ENCODE measurements at regions not wholly inside any gene's neighbourhood (a gene's known extent, or its start where the extent isn't known, plus 50 kb on each side); places are given as distances from the start of the nearest gene placed in this dataset.

DNA sequence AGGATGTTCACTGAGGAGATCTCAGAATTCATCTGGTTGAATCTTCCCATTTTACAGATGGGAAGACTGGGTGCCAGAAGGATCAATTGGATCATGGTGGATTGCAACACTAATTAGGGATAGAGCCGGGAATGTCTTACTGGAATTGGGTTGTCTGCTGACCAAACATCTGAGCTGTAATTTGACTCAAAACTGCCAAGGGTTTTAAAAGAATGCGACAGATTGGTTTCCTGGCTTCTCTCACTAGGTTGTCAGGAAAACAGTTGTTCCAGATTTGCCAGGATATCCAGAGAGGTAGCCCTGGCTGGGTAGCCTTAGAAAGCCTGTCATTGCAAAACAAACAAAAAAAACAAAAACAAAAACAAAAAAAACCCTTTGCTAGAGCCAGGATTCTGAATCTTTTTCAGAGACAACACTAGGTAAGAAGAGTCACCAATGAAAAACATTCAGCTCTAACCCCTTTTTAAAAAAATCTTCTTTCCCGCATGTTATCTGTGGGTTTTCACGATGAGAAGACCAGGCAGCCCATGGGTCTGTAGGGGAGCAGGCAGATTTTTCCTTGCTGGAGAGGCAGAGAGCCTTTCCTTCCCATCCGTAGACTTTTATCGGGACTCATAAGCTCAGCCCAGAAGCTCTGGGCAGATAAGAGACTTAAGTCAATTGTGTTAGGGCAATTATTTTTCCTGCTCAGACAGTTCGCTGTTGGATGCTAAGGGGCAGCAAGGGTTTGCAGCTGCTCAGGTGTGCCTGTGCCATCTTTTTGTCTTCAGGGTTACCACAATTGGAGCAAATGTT lies 418.9 kb downstream of the PRDM2 start:
- TF ChIP-seq, protein P1, sequence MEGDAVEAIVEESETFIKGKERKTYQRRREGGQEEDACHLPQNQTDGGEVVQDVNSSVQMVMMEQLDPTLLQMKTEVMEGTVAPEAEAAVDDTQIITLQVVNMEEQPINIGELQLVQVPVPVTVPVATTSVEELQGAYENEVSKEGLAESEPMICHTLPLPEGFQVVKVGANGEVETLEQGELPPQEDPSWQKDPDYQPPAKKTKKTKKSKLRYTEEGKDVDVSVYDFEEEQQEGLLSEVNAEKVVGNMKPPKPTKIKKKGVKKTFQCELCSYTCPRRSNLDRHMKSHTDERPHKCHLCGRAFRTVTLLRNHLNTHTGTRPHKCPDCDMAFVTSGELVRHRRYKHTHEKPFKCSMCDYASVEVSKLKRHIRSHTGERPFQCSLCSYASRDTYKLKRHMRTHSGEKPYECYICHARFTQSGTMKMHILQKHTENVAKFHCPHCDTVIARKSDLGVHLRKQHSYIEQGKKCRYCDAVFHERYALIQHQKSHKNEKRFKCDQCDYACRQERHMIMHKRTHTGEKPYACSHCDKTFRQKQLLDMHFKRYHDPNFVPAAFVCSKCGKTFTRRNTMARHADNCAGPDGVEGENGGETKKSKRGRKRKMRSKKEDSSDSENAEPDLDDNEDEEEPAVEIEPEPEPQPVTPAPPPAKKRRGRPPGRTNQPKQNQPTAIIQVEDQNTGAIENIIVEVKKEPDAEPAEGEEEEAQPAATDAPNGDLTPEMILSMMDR (IDR thresholded peaks at IDR 0.05) = no peak
- no peak for TF ChIP-seq NFE2L2 (conservative IDR thresholded peaks at IDR 0.05; ENCODE audit: low read length)
- no peak for TF ChIP-seq POLR2A (IDR thresholded peaks at IDR 0.05; ENCODE audit: low read length)
- TF ChIP-seq, protein P2, sequence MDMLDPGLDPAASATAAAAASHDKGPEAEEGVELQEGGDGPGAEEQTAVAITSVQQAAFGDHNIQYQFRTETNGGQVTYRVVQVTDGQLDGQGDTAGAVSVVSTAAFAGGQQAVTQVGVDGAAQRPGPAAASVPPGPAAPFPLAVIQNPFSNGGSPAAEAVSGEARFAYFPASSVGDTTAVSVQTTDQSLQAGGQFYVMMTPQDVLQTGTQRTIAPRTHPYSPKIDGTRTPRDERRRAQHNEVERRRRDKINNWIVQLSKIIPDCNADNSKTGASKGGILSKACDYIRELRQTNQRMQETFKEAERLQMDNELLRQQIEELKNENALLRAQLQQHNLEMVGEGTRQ (IDR thresholded peaks at IDR 0.05) = no peak
- TF ChIP-seq, protein P3, sequence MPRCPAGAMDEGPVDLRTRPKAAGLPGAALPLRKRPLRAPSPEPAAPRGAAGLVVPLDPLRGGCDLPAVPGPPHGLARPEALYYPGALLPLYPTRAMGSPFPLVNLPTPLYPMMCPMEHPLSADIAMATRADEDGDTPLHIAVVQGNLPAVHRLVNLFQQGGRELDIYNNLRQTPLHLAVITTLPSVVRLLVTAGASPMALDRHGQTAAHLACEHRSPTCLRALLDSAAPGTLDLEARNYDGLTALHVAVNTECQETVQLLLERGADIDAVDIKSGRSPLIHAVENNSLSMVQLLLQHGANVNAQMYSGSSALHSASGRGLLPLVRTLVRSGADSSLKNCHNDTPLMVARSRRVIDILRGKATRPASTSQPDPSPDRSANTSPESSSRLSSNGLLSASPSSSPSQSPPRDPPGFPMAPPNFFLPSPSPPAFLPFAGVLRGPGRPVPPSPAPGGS (IDR thresholded peaks at IDR 0.05) = no peak
- TF ChIP-seq, protein P4, sequence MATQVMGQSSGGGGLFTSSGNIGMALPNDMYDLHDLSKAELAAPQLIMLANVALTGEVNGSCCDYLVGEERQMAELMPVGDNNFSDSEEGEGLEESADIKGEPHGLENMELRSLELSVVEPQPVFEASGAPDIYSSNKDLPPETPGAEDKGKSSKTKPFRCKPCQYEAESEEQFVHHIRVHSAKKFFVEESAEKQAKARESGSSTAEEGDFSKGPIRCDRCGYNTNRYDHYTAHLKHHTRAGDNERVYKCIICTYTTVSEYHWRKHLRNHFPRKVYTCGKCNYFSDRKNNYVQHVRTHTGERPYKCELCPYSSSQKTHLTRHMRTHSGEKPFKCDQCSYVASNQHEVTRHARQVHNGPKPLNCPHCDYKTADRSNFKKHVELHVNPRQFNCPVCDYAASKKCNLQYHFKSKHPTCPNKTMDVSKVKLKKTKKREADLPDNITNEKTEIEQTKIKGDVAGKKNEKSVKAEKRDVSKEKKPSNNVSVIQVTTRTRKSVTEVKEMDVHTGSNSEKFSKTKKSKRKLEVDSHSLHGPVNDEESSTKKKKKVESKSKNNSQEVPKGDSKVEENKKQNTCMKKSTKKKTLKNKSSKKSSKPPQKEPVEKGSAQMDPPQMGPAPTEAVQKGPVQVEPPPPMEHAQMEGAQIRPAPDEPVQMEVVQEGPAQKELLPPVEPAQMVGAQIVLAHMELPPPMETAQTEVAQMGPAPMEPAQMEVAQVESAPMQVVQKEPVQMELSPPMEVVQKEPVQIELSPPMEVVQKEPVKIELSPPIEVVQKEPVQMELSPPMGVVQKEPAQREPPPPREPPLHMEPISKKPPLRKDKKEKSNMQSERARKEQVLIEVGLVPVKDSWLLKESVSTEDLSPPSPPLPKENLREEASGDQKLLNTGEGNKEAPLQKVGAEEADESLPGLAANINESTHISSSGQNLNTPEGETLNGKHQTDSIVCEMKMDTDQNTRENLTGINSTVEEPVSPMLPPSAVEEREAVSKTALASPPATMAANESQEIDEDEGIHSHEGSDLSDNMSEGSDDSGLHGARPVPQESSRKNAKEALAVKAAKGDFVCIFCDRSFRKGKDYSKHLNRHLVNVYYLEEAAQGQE (IDR thresholded peaks at IDR 0.05) = no peak
- no peak for TF ChIP-seq TP53 (CRISPR knock-in tag; IDR thresholded peaks at IDR 0.05)
- no peak for TF ChIP-seq CEBPB (IDR thresholded peaks at IDR 0.05)
- TF ChIP-seq KDM1A (IDR thresholded peaks at IDR 0.05; ENCODE audit: low read depth) = no peak
- TF ChIP-seq NPAS2 (CRISPR knock-in tag; IDR thresholded peaks at IDR 0.05; ENCODE audit: borderline replicate concordance) = no peak
